Calu3 (cell line): ENCODE measurements at regions not wholly inside any gene's neighbourhood (a gene's known extent, or its start where the extent isn't known, plus 50 kb on each side); places are given as distances from the start of the nearest gene placed in this dataset.

ENCODE experiments used
- BruUV-seq: library from RNA; stranded (reverse); fragments of 400-500 nt; replicated peaks from 2 replicates; lab custom pipeline; 2021; lab: Mats Ljungman, UMichigan
- CTCF ChIA-PET: fragments of 300-600 bp; sonication (Branson Sonifier 250); formaldehyde crosslinking; loops from one replicate; lab custom pipeline; 2022; ENCODE audit warnings: antibody characterized with exemption; lab: Charles Lee
- DNase-seq: peaks from one replicate; pipeline ENCODE4 v3.0.0; 2022
- H3K27ac Mint-ChIP-seq: one replicate; pipeline ENCODE4 v1.8.0; 2022; ENCODE audit warnings: mixed read lengths; ENCODE audit not compliant: unreplicated experiment
- H3K27me3 Mint-ChIP-seq: one replicate; pipeline ENCODE4 v1.8.0; 2022; ENCODE audit warnings: mixed read lengths; ENCODE audit not compliant: unreplicated experiment
- H3K36me3 Mint-ChIP-seq: one replicate; pipeline ENCODE4 v1.8.0; 2022; ENCODE audit warnings: mild to moderate bottlenecking, moderate library complexity, mixed read lengths; ENCODE audit not compliant: insufficient read depth, unreplicated experiment
- H3K4me1 Mint-ChIP-seq: one replicate; pipeline ENCODE4 v1.8.0; 2022; ENCODE audit warnings: mild to moderate bottlenecking, low read depth, mixed read lengths; ENCODE audit not compliant: unreplicated experiment
- H3K4me3 Mint-ChIP-seq: one replicate; pipeline ENCODE4 v1.8.0; 2022; ENCODE audit warnings: mild to moderate bottlenecking, low read depth, moderate library complexity, mixed read lengths; ENCODE audit not compliant: unreplicated experiment
- H3K9me3 Mint-ChIP-seq: one replicate; pipeline ENCODE4 v1.8.0; 2022; ENCODE audit warnings: low read depth, mixed read lengths; ENCODE audit not compliant: unreplicated experiment
- intact Hi-C: fragments of 100-400 bp; cut with micrococcal nuclease; formaldehyde crosslinking; loops from one replicate; pipeline ENCODE4 v1.10.0; 2022; ENCODE audit not compliant: unreplicated experiment
- TF ChIP-seq, protein P1 (sequence below): fragments of 200-600 bp; IDR thresholded peaks from one replicate; pipeline ENCODE4 v1.8.0; 2022; ENCODE audit warnings: antibody characterized with exemption; ENCODE audit not compliant: unreplicated experiment

GRCh38 chrX:116596010-116596409 lies 133.2 kb upstream of the CT83 start:
- CTCF ChIA-PET: no interaction called here
- Mint-ChIP-seq H3K9me3 (no peaks in the 10 kb centered on the region), H3K4me1 (no peaks in the 10 kb centered on the region), H3K4me3 (no peak overlapping the region), H3K36me3 (no peaks in the 10 kb centered on the region), H3K27me3 (no peaks in the 10 kb centered on the region), H3K27ac (no peak overlapping the region)
- no TSS peak for BruUV-seq
- TF ChIP-seq, protein P1, sequence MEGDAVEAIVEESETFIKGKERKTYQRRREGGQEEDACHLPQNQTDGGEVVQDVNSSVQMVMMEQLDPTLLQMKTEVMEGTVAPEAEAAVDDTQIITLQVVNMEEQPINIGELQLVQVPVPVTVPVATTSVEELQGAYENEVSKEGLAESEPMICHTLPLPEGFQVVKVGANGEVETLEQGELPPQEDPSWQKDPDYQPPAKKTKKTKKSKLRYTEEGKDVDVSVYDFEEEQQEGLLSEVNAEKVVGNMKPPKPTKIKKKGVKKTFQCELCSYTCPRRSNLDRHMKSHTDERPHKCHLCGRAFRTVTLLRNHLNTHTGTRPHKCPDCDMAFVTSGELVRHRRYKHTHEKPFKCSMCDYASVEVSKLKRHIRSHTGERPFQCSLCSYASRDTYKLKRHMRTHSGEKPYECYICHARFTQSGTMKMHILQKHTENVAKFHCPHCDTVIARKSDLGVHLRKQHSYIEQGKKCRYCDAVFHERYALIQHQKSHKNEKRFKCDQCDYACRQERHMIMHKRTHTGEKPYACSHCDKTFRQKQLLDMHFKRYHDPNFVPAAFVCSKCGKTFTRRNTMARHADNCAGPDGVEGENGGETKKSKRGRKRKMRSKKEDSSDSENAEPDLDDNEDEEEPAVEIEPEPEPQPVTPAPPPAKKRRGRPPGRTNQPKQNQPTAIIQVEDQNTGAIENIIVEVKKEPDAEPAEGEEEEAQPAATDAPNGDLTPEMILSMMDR: no peak
- intact Hi-C loops: no loop called here
- DNase-seq: no peak
